GM23248 (cell line): ENCODE measurements at regions not wholly inside any gene's neighbourhood (a gene's known extent, or its start where the extent isn't known, plus 50 kb on each side); places are given as distances from the start of the nearest gene placed in this dataset.

Source experiments
- DNase-seq: peaks from one replicate; pipeline ENCODE4 v3.0.0-alpha.2; 2015
- H2AFZ ChIP-seq: fragments of 200-600 bp; sonication (generic); 2 replicates; pipeline ENCODE4 v1.6.1; 2016; ENCODE audit warnings: antibody characterized with exemption
- H3F3A ChIP-seq: fragments of 200-600 bp; sonication (generic); 2 replicates; pipeline ENCODE4 v1.6.1; 2016; ENCODE audit warnings: mild to moderate bottlenecking, antibody characterized with exemption, mixed run types; ENCODE audit not compliant: insufficient read depth
- H3K27ac ChIP-seq: fragments of 200-600 bp; sonication (generic); 2 replicates; pipeline ENCODE4 v1.5.1; 2016; ENCODE audit warnings: mild to moderate bottlenecking
- H3K27me3 ChIP-seq: fragments of 200-600 bp; sonication (generic); replicated peaks from 2 replicates; pipeline ENCODE4 v1.6.1; 2016; ENCODE audit warnings: mild to moderate bottlenecking; ENCODE audit not compliant: insufficient read depth
- H3K36me3 ChIP-seq: fragments of 200-600 bp; sonication (generic); 2 replicates; pipeline ENCODE4 v1.6.1; 2016; ENCODE audit warnings: low read depth, mild to moderate bottlenecking
- H3K4me1 ChIP-seq: fragments of 200-600 bp; sonication (generic); 2 replicates; pipeline ENCODE4 v1.6.1; 2016; ENCODE audit warnings: mild to moderate bottlenecking; ENCODE audit not compliant: insufficient read depth
- H3K4me2 ChIP-seq: fragments of 200-600 bp; sonication (generic); one replicate; pipeline ENCODE4 v1.6.1; 2016; ENCODE audit warnings: mild to moderate bottlenecking; ENCODE audit not compliant: unreplicated experiment
- H3K4me3 ChIP-seq: fragments of 200-600 bp; sonication (generic); 2 replicates; pipeline ENCODE4 v1.5.1; 2016; ENCODE audit warnings: mild to moderate bottlenecking
- H3K79me2 ChIP-seq: fragments of 200-600 bp; sonication (generic); 2 replicates; pipeline ENCODE4 v1.6.1; 2016; ENCODE audit warnings: mild to moderate bottlenecking; ENCODE audit not compliant: insufficient read depth
- H3K9ac ChIP-seq: fragments of 200-600 bp; sonication (generic); 2 replicates; pipeline ENCODE4 v1.6.1; 2016; ENCODE audit warnings: mild to moderate bottlenecking
- H3K9me2 ChIP-seq: fragments of 200-600 bp; sonication (generic); 2 replicates; pipeline ENCODE4 v1.6.1; 2016; ENCODE audit warnings: mixed run types, mild to moderate bottlenecking, moderate library complexity; ENCODE audit not compliant: insufficient read depth
- H3K9me3 ChIP-seq: fragments of 200-600 bp; sonication (generic); one replicate; pipeline ENCODE4 v1.6.1; 2017; ENCODE audit warnings: low read depth
- H4K20me1 ChIP-seq: fragments of 200-600 bp; sonication (generic); 2 replicates; pipeline ENCODE4 v1.6.0; 2016; ENCODE audit not compliant: insufficient read depth
- EZH2 ChIP-seq: fragments of 200-600 bp; sonication (generic); IDR thresholded peaks from 2 replicates; pipeline ENCODE4 v1.6.1; 2018; ENCODE audit warnings: antibody characterized with exemption, mild to moderate bottlenecking; ENCODE audit not compliant: insufficient read depth, poor library complexity, severe bottlenecking
- EZH2phosphoT487 ChIP-seq: fragments of 200-600 bp; sonication (generic); IDR thresholded peaks from 2 replicates; pipeline ENCODE4 v1.6.1; 2018; ENCODE audit warnings: antibody characterized with exemption, moderate library complexity, mild to moderate bottlenecking, low read depth; ENCODE audit not compliant: insufficient read depth
- WGBS, 2 experiments: methylation state at CpG; one replicate each; pipeline ENCODE4 v1.1.6; 2015 to 2017; ENCODE audit warnings: low lambda C conversion rate in 2 of 2, low coverage in 1 of 2; ENCODE audit errors: missing lambda C conversion rate in 2 of 2; 5-methylcytosine and 5-hydroxymethylcytosine counted together
- in situ Hi-C: fragments of 300-500 bp; cut with MboI; formaldehyde crosslinking; loops from 2 replicates; pipeline ENCODE4 v1.15.0; 2020

- peak; percentile 89 for DNase-seq
Measured at GRCh38 chr6:12555267-12555666, 161.3 kb upstream of the PHACTR1 start.

GRCh38 chr6:12555781-12556180, 160.8 kb upstream of the PHACTR1 start:
- no peaks in the 10 kb centered on the region for H3K9me2 ChIP-seq
- no peaks in the 10 kb centered on the region for H3K36me3 ChIP-seq
- H2AFZ ChIP-seq = no peak overlapping the region
- no peaks in the 10 kb centered on the region for H3F3A ChIP-seq
- in situ Hi-C loops = no loop called here
- TF ChIP-seq EZH2 (no peak), EZH2phosphoT487 (no peak)
- no peak overlapping the region for H3K27ac ChIP-seq
- no peaks in the 10 kb centered on the region for H3K79me2 ChIP-seq
- H3K9me3 ChIP-seq = no peaks in the 10 kb centered on the region
- no peaks in the 10 kb centered on the region for H4K20me1 ChIP-seq
- no peak for DNase-seq
- H3K4me1 ChIP-seq = peaks cover 6% of the 10 kb centered on the region; the same call in 1 of the 2 replicates
- no peaks in the 10 kb centered on the region for H3K27me3 ChIP-seq
- H3K4me3 ChIP-seq = no peak overlapping the region
- H3K4me2 ChIP-seq = peak overlapping the region; percentile 18
- WGBS, 2 experiments = 86 to 90% methylated on average over 3 of the region's 3 CpGs
- H3K9ac ChIP-seq = no peak overlapping the region

More at GRCh38 chr6:12555267-12555666, 161.3 kb upstream of the PHACTR1 start:
- no peak overlapping the region for H3K9ac ChIP-seq
- WGBS, 2 experiments = 0 to 3% methylated on average over 2 of the region's 2 CpGs
- in situ Hi-C loops = no loop called here
- no peaks in the 10 kb centered on the region for H3F3A ChIP-seq
- H3K36me3 ChIP-seq = no peaks in the 10 kb centered on the region
- no peak overlapping the region for H3K4me3 ChIP-seq
- H3K27me3 ChIP-seq = no peaks in the 10 kb centered on the region
- TF ChIP-seq EZH2phosphoT487 (no peak), EZH2 (no peak)
- H4K20me1 ChIP-seq = no peaks in the 10 kb centered on the region
- H2AFZ ChIP-seq = no peak overlapping the region
- 0 out of 2 replicates have a peak overlapping the region, but pooled peaks have one; percentile 5 for H3K27ac ChIP-seq
- H3K9me3 ChIP-seq = no peaks in the 10 kb centered on the region
- no peaks in the 10 kb centered on the region for H3K79me2 ChIP-seq
- peaks cover 6% of the 10 kb centered on the region; the same call in 1 of the 2 replicates for H3K4me1 ChIP-seq
- peak overlapping the region; percentile 18 for H3K4me2 ChIP-seq
- no peaks in the 10 kb centered on the region for H3K9me2 ChIP-seq

- Histone ChIP-seq H3K79me2 (no peaks in the 10 kb centered on the region), H4K20me1 (no peaks in the 10 kb centered on the region), H3K36me3 (no peaks in the 10 kb centered on the region), H3K9me2 (no peaks in the 10 kb centered on the region), H3K4me2 (no peak overlapping the region), H3K9me3 (no peaks in the 10 kb centered on the region), H3K4me1 (peaks cover 6% of the 10 kb centered on the region; the same call in 1 of the 2 replicates), H2AFZ (no peak overlapping the region), H3K27ac (no peak overlapping the region), H3K9ac (no peak overlapping the region), H3K4me3 (no peak overlapping the region), H3K27me3 (no peaks in the 10 kb centered on the region), H3F3A (no peaks in the 10 kb centered on the region)
- in situ Hi-C loops = no loop called here
- DNase-seq = no peak
- 79 to 82% methylated on average over 2 of the region's 2 CpGs for WGBS, 2 experiments
- TF ChIP-seq EZH2phosphoT487 = no peak
- no peak for TF ChIP-seq EZH2
Measured at GRCh38 chr6:12557765-12558164, 158.8 kb upstream of the PHACTR1 start.

GRCh38 chr6:12560315-12560714, 156.3 kb upstream of the PHACTR1 start:
- in situ Hi-C loops = no loop called here
- no peak overlapping the region for H3K4me2 ChIP-seq
- no peak overlapping the region for H3K27ac ChIP-seq
- H3K9me3 ChIP-seq = no peaks in the 10 kb centered on the region
- no peak overlapping the region for H3K9ac ChIP-seq
- peaks cover 5% of the 10 kb centered on the region; the same call in 1 of the 2 replicates for H3K4me1 ChIP-seq
- H2AFZ ChIP-seq = no peak overlapping the region
- H3K79me2 ChIP-seq = no peaks in the 10 kb centered on the region
- H3K4me3 ChIP-seq = no peak overlapping the region
- no peaks in the 10 kb centered on the region for H3K9me2 ChIP-seq
- H3F3A ChIP-seq = no peaks in the 10 kb centered on the region
- H4K20me1 ChIP-seq = no peaks in the 10 kb centered on the region
- DNase-seq = no peak
- no peaks in the 10 kb centered on the region for H3K27me3 ChIP-seq
- 84 to 91% methylated on average over 5 of the region's 5 CpGs for WGBS, 2 experiments
- no peak for TF ChIP-seq EZH2phosphoT487
- no peak for TF ChIP-seq EZH2
- no peaks in the 10 kb centered on the region for H3K36me3 ChIP-seq

- no peaks in the 10 kb centered on the region for H3K27me3 ChIP-seq
- H3K9ac ChIP-seq = no peak overlapping the region
- no peaks in the 10 kb centered on the region for H3K9me2 ChIP-seq
- H3K4me1 ChIP-seq = peaks cover 15% of the 10 kb centered on the region
- no peaks in the 10 kb centered on the region for H3K9me3 ChIP-seq
- no peak for DNase-seq
- H4K20me1 ChIP-seq = no peaks in the 10 kb centered on the region
- peaks cover 8% of the 10 kb centered on the region; the same call in 1 of the 2 replicates for H3F3A ChIP-seq
- no peak overlapping the region for H3K4me2 ChIP-seq
- H3K4me3 ChIP-seq = no peak overlapping the region
- 94 to 100% methylated on average over 2 of the region's 2 CpGs for WGBS, 2 experiments
- in situ Hi-C loops = no loop called here
- no peaks in the 10 kb centered on the region for H3K36me3 ChIP-seq
- TF ChIP-seq EZH2 = no peak
- TF ChIP-seq EZH2phosphoT487 = no peak
- no peaks in the 10 kb centered on the region for H3K79me2 ChIP-seq
- no peak overlapping the region for H2AFZ ChIP-seq
- H3K27ac ChIP-seq = no peak overlapping the region
Measured at GRCh38 chr6:12566618-12567123, 149.9 kb upstream of the PHACTR1 start.
